NCI-H524 (cell line): ENCODE measurements at regions not wholly inside any gene's neighbourhood (a gene's known extent, or its start where the extent isn't known, plus 50 kb on each side); places are given as distances from the start of the nearest gene placed in this dataset.
"Not testable (repeated sequence)": the region's sequence is repeated elsewhere in the genome, so short reads cannot be mapped to it uniquely, and the experiment has no call there.

Source experiments
- DNase-seq, 2 experiments: peaks; one replicate each; lab custom pipeline; 2025; lab: John Stamatoyannopoulos, UW

GRCh38 chr12:97005174-97005573 is 98.1 kb downstream of the NEDD1 start:
- DNase-seq = no peak

- no peak for DNase-seq
Observed at GRCh38 chr12:97005646-97006045, 98.6 kb downstream of the NEDD1 start.

GRCh38 chr12:97006585-97006984 is 99.5 kb downstream of the NEDD1 start:
- no peak for DNase-seq

GRCh38 chr12:97016163-97016562 is 109.1 kb downstream of the NEDD1 start:
- DNase-seq = no peak

GRCh38 chr12:97017213-97017612 is 110.2 kb downstream of the NEDD1 start:
- DNase-seq = no peak

- DNase-seq = peak; percentile 30 to 68
Observed at GRCh38 chr12:97022536-97023230, 115.6 kb downstream of the NEDD1 start.

- DNase-seq = no peak
Observed at GRCh38 chr12:97024393-97024792, 117.3 kb downstream of the NEDD1 start.

- no peak for DNase-seq
Observed at GRCh38 chr12:97026901-97027300, 119.8 kb downstream of the NEDD1 start.

- no peak for DNase-seq
Observed at GRCh38 chr12:97027482-97027881, 120.4 kb downstream of the NEDD1 start.

GRCh38 chr12:97038131-97038530 is 131.1 kb downstream of the NEDD1 start:
- DNase-seq = no peak

- DNase-seq = no peak
Observed at GRCh38 chr12:97038834-97039233, 131.8 kb downstream of the NEDD1 start.

GRCh38 chr12:97046901-97047300 is 139.8 kb downstream of the NEDD1 start:
- no peak for DNase-seq

- no peak for DNase-seq
Observed at GRCh38 chr12:97047361-97047760, 140.3 kb downstream of the NEDD1 start.

- DNase-seq = no peak
Observed at GRCh38 chr12:97048421-97049035, 141.5 kb downstream of the NEDD1 start.

- DNase-seq = no peak
Observed at GRCh38 chr12:97050509-97050908, 143.5 kb downstream of the NEDD1 start.

- no peak for DNase-seq
Observed at GRCh38 chr12:97051341-97051740, 144.3 kb downstream of the NEDD1 start.

GRCh38 chr12:97061171-97061570 is 154.1 kb downstream of the NEDD1 start:
- DNase-seq = no peak

- no peak for DNase-seq
Observed at GRCh38 chr12:97063292-97063935, 156.4 kb downstream of the NEDD1 start.

GRCh38 chr12:97075161-97075933 is 168.3 kb downstream of the NEDD1 start:
- DNase-seq = no peak

GRCh38 chr12:97075934-97076630 is 169.0 kb downstream of the NEDD1 start:
- DNase-seq = no peak

- not testable (repeated sequence) for DNase-seq
Observed at GRCh38 chr12:97076912-97077311, 169.9 kb downstream of the NEDD1 start.

- DNase-seq = no peak
Observed at GRCh38 chr12:97082029-97082428, 175.0 kb downstream of the NEDD1 start.
